Stimulated activated effector memory CD8-positive, alpha-beta T cell treated with anti-CD3 and anti-CD28 coated beads, Interleukin-12 subunit alpha, Interleukin-12 subunit beta, amount 100 ng/mL, for 72 hours (primary cell): ENCODE measurements at regions not wholly inside any gene's neighbourhood (a gene's known extent, or its start where the extent isn't known, plus 50 kb on each side); places are given as distances from the start of the nearest gene placed in this dataset.

ENCODE experiments used
- ATAC-seq: fragments of 150-1000 bp; cut with Tn5 transposase; 2 replicates; pipeline ENCODE4 v1.10.0; 2021
- DNase-seq, 2 donors: peaks; one replicate each; pipeline ENCODE4 v3.0.0; 2021 to 2022; ENCODE audit warnings: low spot score in 2 of 2
- H3K27ac Mint-ChIP-seq: one replicate; pipeline ENCODE4 v1.8.0; 2022; ENCODE audit warnings: mild to moderate bottlenecking, mixed read lengths
- H3K36me3 Mint-ChIP-seq: one replicate; pipeline ENCODE4 v1.8.0; 2022; ENCODE audit warnings: mild to moderate bottlenecking, mixed read lengths
- H3K4me1 Mint-ChIP-seq: one replicate; pipeline ENCODE4 v1.8.0; 2022; ENCODE audit warnings: mixed read lengths
- H3K4me3 Mint-ChIP-seq: one replicate; pipeline ENCODE4 v1.8.0; 2022; ENCODE audit warnings: mild to moderate bottlenecking, mixed read lengths
- H3K9me3 Mint-ChIP-seq: one replicate; pipeline ENCODE4 v1.8.0; 2022; ENCODE audit warnings: mixed read lengths

- no peak for DNase-seq
- no peak overlapping the region for H3K27ac Mint-ChIP-seq
- no peak for ATAC-seq
- H3K4me1 Mint-ChIP-seq = no peaks in the 10 kb centered on the region
- no peak overlapping the region for H3K4me3 Mint-ChIP-seq
- no peaks in the 10 kb centered on the region for H3K9me3 Mint-ChIP-seq
- no peaks in the 10 kb centered on the region for H3K36me3 Mint-ChIP-seq
Observed at GRCh38 chr6:133046576-133046975, 194.6 kb upstream of the EYA4 start.

GRCh38 chr6:133047065-133047665, 194.0 kb upstream of the EYA4 start:
- H3K4me3 Mint-ChIP-seq = no peak overlapping the region
- H3K9me3 Mint-ChIP-seq = no peaks in the 10 kb centered on the region
- DNase-seq = no peak
- H3K36me3 Mint-ChIP-seq = no peaks in the 10 kb centered on the region
- H3K4me1 Mint-ChIP-seq = no peaks in the 10 kb centered on the region
- H3K27ac Mint-ChIP-seq = no peak overlapping the region
- ATAC-seq = no peak

GRCh38 chr6:133047706-133048105, 193.5 kb upstream of the EYA4 start:
- H3K9me3 Mint-ChIP-seq = no peaks in the 10 kb centered on the region
- DNase-seq (no peak), ATAC-seq (no peak)
- H3K4me3 Mint-ChIP-seq = no peak overlapping the region
- H3K4me1 Mint-ChIP-seq = no peaks in the 10 kb centered on the region
- H3K36me3 Mint-ChIP-seq = no peaks in the 10 kb centered on the region
- no peak overlapping the region for H3K27ac Mint-ChIP-seq

- Mint-ChIP-seq H3K4me1 (no peaks in the 10 kb centered on the region), H3K4me3 (no peak overlapping the region), H3K27ac (no peak overlapping the region), H3K9me3 (no peaks in the 10 kb centered on the region), H3K36me3 (no peaks in the 10 kb centered on the region)
- ATAC-seq (no peak), DNase-seq (no peak)
Observed at GRCh38 chr6:133051240-133051639, 189.9 kb upstream of the EYA4 start.

GRCh38 chr6:133052465-133052864, 188.7 kb upstream of the EYA4 start:
- H3K36me3 Mint-ChIP-seq = no peaks in the 10 kb centered on the region
- DNase-seq (no peak), ATAC-seq (no peak)
- no peak overlapping the region for H3K4me3 Mint-ChIP-seq
- H3K27ac Mint-ChIP-seq = no peak overlapping the region
- H3K4me1 Mint-ChIP-seq = no peaks in the 10 kb centered on the region
- no peaks in the 10 kb centered on the region for H3K9me3 Mint-ChIP-seq

- no peaks in the 10 kb centered on the region for H3K9me3 Mint-ChIP-seq
- no peak overlapping the region for H3K4me3 Mint-ChIP-seq
- no peak overlapping the region for H3K27ac Mint-ChIP-seq
- no peaks in the 10 kb centered on the region for H3K4me1 Mint-ChIP-seq
- H3K36me3 Mint-ChIP-seq = no peaks in the 10 kb centered on the region
- no peak for DNase-seq
- no peak for ATAC-seq
Observed at GRCh38 chr6:133055441-133055966, 185.7 kb upstream of the EYA4 start.

GRCh38 chr6:133057352-133057751, 183.8 kb upstream of the EYA4 start:
- H3K27ac Mint-ChIP-seq = no peak overlapping the region
- ATAC-seq (no peak), DNase-seq (no peak)
- H3K36me3 Mint-ChIP-seq = no peaks in the 10 kb centered on the region
- no peaks in the 10 kb centered on the region for H3K4me1 Mint-ChIP-seq
- H3K9me3 Mint-ChIP-seq = no peaks in the 10 kb centered on the region
- H3K4me3 Mint-ChIP-seq = no peak overlapping the region

GRCh38 chr6:133062077-133062476, 179.1 kb upstream of the EYA4 start:
- H3K36me3 Mint-ChIP-seq = no peaks in the 10 kb centered on the region
- H3K9me3 Mint-ChIP-seq = peaks cover 2% of the 10 kb centered on the region
- no peak overlapping the region for H3K4me3 Mint-ChIP-seq
- no peak for DNase-seq
- ATAC-seq = no peak
- no peaks in the 10 kb centered on the region for H3K4me1 Mint-ChIP-seq
- no peak overlapping the region for H3K27ac Mint-ChIP-seq

GRCh38 chr6:133062696-133063306, 178.4 kb upstream of the EYA4 start:
- no peak for ATAC-seq
- H3K4me3 Mint-ChIP-seq = no peak overlapping the region

GRCh38 chr6:133067960-133068359, 173.2 kb upstream of the EYA4 start:
- H3K9me3 Mint-ChIP-seq = peaks cover 5% of the 10 kb centered on the region
- no peak overlapping the region for H3K4me3 Mint-ChIP-seq
- ATAC-seq (no peak), DNase-seq (no peak)
- H3K27ac Mint-ChIP-seq = no peak overlapping the region
- no peaks in the 10 kb centered on the region for H3K36me3 Mint-ChIP-seq
- no peaks in the 10 kb centered on the region for H3K4me1 Mint-ChIP-seq

More at GRCh38 chr6:133062696-133063306, 178.4 kb upstream of the EYA4 start:
- Mint-ChIP-seq H3K27ac (no peak overlapping the region), H3K4me1 (no peaks in the 10 kb centered on the region), H3K36me3 (no peaks in the 10 kb centered on the region), H3K9me3 (peaks cover 2% of the 10 kb centered on the region)
- DNase-seq = no peak

- Mint-ChIP-seq H3K4me1 (no peaks in the 10 kb centered on the region), H3K9me3 (peaks cover 5% of the 10 kb centered on the region)
- ATAC-seq = peak; percentile 36
Observed at GRCh38 chr6:133070410-133071043, 170.6 kb upstream of the EYA4 start.

GRCh38 chr6:133079901-133080300, 161.3 kb upstream of the EYA4 start:
- peaks cover 2% of the 10 kb centered on the region for H3K9me3 Mint-ChIP-seq
- H3K36me3 Mint-ChIP-seq = no peaks in the 10 kb centered on the region
- DNase-seq = no peak
- no peak overlapping the region for H3K27ac Mint-ChIP-seq
- no peak overlapping the region for H3K4me3 Mint-ChIP-seq
- H3K4me1 Mint-ChIP-seq = no peaks in the 10 kb centered on the region
- ATAC-seq = no peak

More at GRCh38 chr6:133070410-133071043, 170.6 kb upstream of the EYA4 start:
- no peak overlapping the region for H3K4me3 Mint-ChIP-seq
- no peak for DNase-seq
- no peaks in the 10 kb centered on the region for H3K36me3 Mint-ChIP-seq
- H3K27ac Mint-ChIP-seq = no peak overlapping the region

- DNase-seq = no peak
- peaks cover 2% of the 10 kb centered on the region for H3K9me3 Mint-ChIP-seq
Observed at GRCh38 chr6:133083248-133083967, 157.7 kb upstream of the EYA4 start.

GRCh38 chr6:133085471-133085870, 155.7 kb upstream of the EYA4 start:
- Mint-ChIP-seq H3K4me1 (no peaks in the 10 kb centered on the region), H3K27ac (no peak overlapping the region), H3K9me3 (peaks cover 2% of the 10 kb centered on the region), H3K36me3 (no peaks in the 10 kb centered on the region), H3K4me3 (no peak overlapping the region)
- ATAC-seq (no peak), DNase-seq (no peak)

More at GRCh38 chr6:133083248-133083967, 157.7 kb upstream of the EYA4 start:
- H3K4me3 Mint-ChIP-seq = no peak overlapping the region
- H3K4me1 Mint-ChIP-seq = no peaks in the 10 kb centered on the region
- no peak for ATAC-seq
- no peak overlapping the region for H3K27ac Mint-ChIP-seq
- H3K36me3 Mint-ChIP-seq = no peaks in the 10 kb centered on the region

GRCh38 chr6:133085896-133086295, 155.3 kb upstream of the EYA4 start:
- no peak for ATAC-seq
- DNase-seq = no peak
- H3K27ac Mint-ChIP-seq = no peak overlapping the region

More at GRCh38 chr6:133085896-133086295, 155.3 kb upstream of the EYA4 start:
- H3K4me1 Mint-ChIP-seq = no peaks in the 10 kb centered on the region
- no peaks in the 10 kb centered on the region for H3K36me3 Mint-ChIP-seq
- no peak overlapping the region for H3K4me3 Mint-ChIP-seq
- peaks cover 2% of the 10 kb centered on the region for H3K9me3 Mint-ChIP-seq
